CD4-positive, alpha-beta T cell (primary cell): ENCODE measurements at regions not wholly inside any gene's neighbourhood (a gene's known extent, or its start where the extent isn't known, plus 50 kb on each side); places are given as distances from the start of the nearest gene placed in this dataset.

Source experiments
- ATAC-seq: fragments of 200-7000 bp; cut with Tn5 transposase; one replicate; pipeline ENCODE4 v1.10.0; 2022; ENCODE audit warnings: mild to moderate bottlenecking; ENCODE audit not compliant: poor library complexity
- CTCF ChIA-PET: fragments of 350-600 bp; sonication (Branson Sonifier 250); formaldehyde crosslinking; loops from one replicate; lab custom pipeline; 2021; ENCODE audit warnings: antibody characterized with exemption, inconsistent platforms; lab: Charles Lee
- POLR2A ChIA-PET: fragments of 350-600 bp; sonication (Branson Sonifier 250); formaldehyde crosslinking; loops from one replicate; lab custom pipeline; 2021; ENCODE audit warnings: antibody characterized with exemption, inconsistent platforms; lab: Charles Lee
- DNase-seq, 14 experiments: peaks; one replicate each; pipeline ENCODE4 v3.0.0-alpha.2; 2013 to 2020; ENCODE audit warnings: mixed read lengths in 2 of 14
- H3K27ac ChIP-seq, 2 donors: one replicate each; pipeline versions ENCODE4 v1.5.1 to v1.7.0; 2013; ENCODE audit warnings: low read length in 2 of 2, low read depth in 1 of 2, mild to moderate bottlenecking in 1 of 2
- H3K27me3 ChIP-seq, 2 experiments: 1 replicate in 1 of 2; 2 replicates in 1 of 2; pipeline versions ENCODE4 v1.6.1 to v1.7.0; 2013; ENCODE audit warnings: low read length in 2 of 2, control low read depth in 1 of 2, mild to moderate bottlenecking in 1 of 2, moderate library complexity in 1 of 2; ENCODE audit not compliant: insufficient read depth in 2 of 2, control insufficient read depth in 1 of 2
- H3K36me3 ChIP-seq: one replicate; pipeline ENCODE4 v1.6.1; 2013; ENCODE audit warnings: low read length, control low read depth; ENCODE audit not compliant: insufficient read depth
- H3K4me1 ChIP-seq: one replicate; pipeline ENCODE4 v1.6.1; 2013; ENCODE audit warnings: low read length, control low read depth; ENCODE audit not compliant: insufficient read depth
- H3K4me3 ChIP-seq: one replicate; pipeline ENCODE4 v1.5.1; 2013; ENCODE audit warnings: mild to moderate bottlenecking, low read length, moderate library complexity
- H3K9me3 ChIP-seq, 2 experiments: 1 replicate in 1 of 2; 2 replicates in 1 of 2; pipeline versions ENCODE4 v1.6.1 to v1.7.0; 2013; ENCODE audit warnings: low read length in 2 of 2, mild to moderate bottlenecking in 2 of 2, control low read depth in 1 of 2, moderate library complexity in 1 of 2; ENCODE audit not compliant: control insufficient read depth in 1 of 2, insufficient read depth in 1 of 2
- H3K27ac Mint-ChIP-seq: one replicate; pipeline ENCODE4 v1.8.0; 2020; ENCODE audit warnings: mixed read lengths
- H3K27me3 Mint-ChIP-seq: one replicate; pipeline ENCODE4 v1.8.0; 2021; ENCODE audit warnings: mixed read lengths
- H3K36me3 Mint-ChIP-seq: one replicate; pipeline ENCODE4 v1.8.0; 2021; ENCODE audit warnings: low read depth, mixed read lengths
- H3K4me1 Mint-ChIP-seq: one replicate; pipeline ENCODE4 v1.8.0; 2021; ENCODE audit warnings: low read depth, mixed read lengths
- H3K4me3 Mint-ChIP-seq: one replicate; pipeline ENCODE4 v1.8.0; 2020; ENCODE audit warnings: mild to moderate bottlenecking, mixed read lengths
- H3K9me3 Mint-ChIP-seq: one replicate; pipeline ENCODE4 v1.8.0; 2020; ENCODE audit warnings: mixed read lengths
- CTCF ChIP-seq: fragments of 200-600 bp; IDR thresholded peaks from one replicate; pipeline ENCODE4 v1.8.0; 2022; ENCODE audit warnings: antibody characterized with exemption, mild to moderate bottlenecking
- intact Hi-C, 2 experiments: fragments of 100-400 bp; cut with DNase I in 1 of 2; cut with micrococcal nuclease in 1 of 2; formaldehyde crosslinking; loops; one replicate each; pipeline versions ENCODE4 v1.15.1 to v1.9.0; 2023 to 2025; cut with DNase I, micrococcal nuclease

GRCh38 chr18:5052491-5052890 is 144.6 kb downstream of the AKAIN1 start:
- DNase-seq: no peak
- CTCF ChIA-PET: no interaction called here
- Histone ChIP-seq H3K27ac (no peak overlapping the region), H3K4me1 (peaks cover 3% of the 10 kb centered on the region), H3K27me3 (no peaks in the 10 kb centered on the region), H3K4me3 (no peak overlapping the region), H3K36me3 (no peaks in the 10 kb centered on the region), H3K9me3 (no peaks in the 10 kb centered on the region)
- Mint-ChIP-seq H3K27me3 (peaks cover 5% of the 10 kb centered on the region), H3K36me3 (no peaks in the 10 kb centered on the region), H3K4me1 (peaks cover 3% of the 10 kb centered on the region), H3K9me3 (no peaks in the 10 kb centered on the region), H3K27ac (no peak overlapping the region), H3K4me3 (no peak overlapping the region)
- no peak for ATAC-seq
- POLR2A ChIA-PET: no interaction called here
- no peak for TF ChIP-seq CTCF
- intact Hi-C loops: no loop called here

- Mint-ChIP-seq H3K4me3 (no peak overlapping the region), H3K9me3 (no peaks in the 10 kb centered on the region), H3K36me3 (no peaks in the 10 kb centered on the region), H3K27me3 (peaks cover 4% of the 10 kb centered on the region), H3K4me1 (no peaks in the 10 kb centered on the region), H3K27ac (no peak overlapping the region)
- intact Hi-C loops: no loop called here
- Histone ChIP-seq H3K4me3 (no peak overlapping the region), H3K27me3 (no peaks in the 10 kb centered on the region), H3K27ac (no peak overlapping the region), H3K9me3 (no peaks in the 10 kb centered on the region), H3K36me3 (no peaks in the 10 kb centered on the region), H3K4me1 (no peaks in the 10 kb centered on the region)
- DNase-seq: no peak
- CTCF ChIA-PET: no interaction called here
- POLR2A ChIA-PET: no interaction called here
- TF ChIP-seq CTCF: no peak
- ATAC-seq: no peak
Observed at GRCh38 chr18:5051207-5051606, 145.8 kb downstream of the AKAIN1 start.

- H3K4me3 Mint-ChIP-seq: no peak overlapping the region
- Histone ChIP-seq H3K27me3 (no peaks in the 10 kb centered on the region), H3K9me3 (no peaks in the 10 kb centered on the region), H3K36me3 (no peaks in the 10 kb centered on the region), H3K4me1 (no peaks in the 10 kb centered on the region), H3K4me3 (no peak overlapping the region), H3K27ac (no peak overlapping the region)
- POLR2A ChIA-PET: no interaction called here
- H3K27ac Mint-ChIP-seq: no peak overlapping the region
- H3K36me3 Mint-ChIP-seq: no peaks in the 10 kb centered on the region
- DNase-seq (no peak), ATAC-seq (no peak)
- CTCF ChIA-PET: no interaction called here
- intact Hi-C loops: no loop called here
- no peak for TF ChIP-seq CTCF
- no peaks in the 10 kb centered on the region for H3K9me3 Mint-ChIP-seq
- H3K4me1 Mint-ChIP-seq: no peaks in the 10 kb centered on the region
- H3K27me3 Mint-ChIP-seq: no peaks in the 10 kb centered on the region
Observed at GRCh38 chr18:5049124-5049523, 147.9 kb downstream of the AKAIN1 start.
